ENCODE measurements at regions not wholly inside any gene's neighbourhood (a gene's known extent, or its start where the extent isn't known, plus 50 kb on each side); places are given as distances from the start of the nearest gene placed in this dataset.

- BruUV-seq (replicated peaks), result no TSS peak
- H2AFZ ChIP-seq (ENCODE audit: low read depth, low read length, poor library complexity, severe bottlenecking), result no peak overlapping the region
- RAD21 ChIA-PET (ENCODE audit: low non-redundant PET in 1 of 2, low total read pairs in 2 of 2, uncharacterized antibody in 2 of 2, unreplicated experiment in 2 of 2), result no interaction called here
Observed at GRCh38 chr12:58519839-58520238, 400.5 kb downstream of the LRIG3 start.

More at GRCh38 chr12:58519839-58520238, 400.5 kb downstream of the LRIG3 start:
- POLR2A ChIA-PET, result no interaction called here
- Histone ChIP-seq H3K79me2 (ENCODE audit: insufficient read depth, low read length) (no peaks in the 10 kb centered on the region), H3K27ac (ENCODE audit: low read depth, low read length) (no peak overlapping the region), H3K9me2 (ENCODE audit: insufficient read depth) (no peaks in the 10 kb centered on the region), H3K4me3 (replicated peaks in 1 of 2; ENCODE audit: low read depth in 1 of 2, low read length in 2 of 2) (no peak overlapping the region), H3K9me3 (ENCODE audit: control insufficient read depth in 1 of 2, insufficient read depth in 1 of 2, low read depth in 1 of 2, low read length in 2 of 2) (peaks cover 0 to 10% of the 10 kb centered on the region in 2 experiments; a peak in 1 of 4 replicates), H3K9ac (ENCODE audit: low read length) (no peak overlapping the region), H3K4me1 (ENCODE audit: control insufficient read depth in 1 of 2, insufficient read depth in 2 of 2, low read length in 2 of 2) (no peaks in the 10 kb centered on the region), H4K20me1 (ENCODE audit: insufficient read depth) (no peaks in the 10 kb centered on the region), H3K36me3 (ENCODE audit: control insufficient read depth in 1 of 2, insufficient read depth in 2 of 2, low read length in 2 of 2) (no peaks in the 10 kb centered on the region), H3K27me3 (ENCODE audit: insufficient read depth, low read length) (no peaks in the 10 kb centered on the region), H3K4me2 (ENCODE audit: low read length) (no peak overlapping the region)
- intact Hi-C loops (cut with micrococcal nuclease), result no loop called here
- CTCF ChIA-PET, result no interaction called here
- DNase-seq (ENCODE audit: low read depth, low spot score), result no peak
- no peak for TF ChIP-seq JUND (IDR thresholded peaks at IDR 0.05)
- no peak for TF ChIP-seq EZH2 (IDR thresholded peaks at IDR 0.05)
- no peak for TF ChIP-seq SP1 (IDR thresholded peaks at IDR 0.05; ENCODE audit: low read depth)
- no peak for TF ChIP-seq TCF7L2 (IDR thresholded peaks at IDR 0.05; ENCODE audit: borderline replicate concordance, extremely low read depth, insufficient read depth, insufficient read length)
- TF ChIP-seq CEBPB (IDR thresholded peaks at IDR 0.05; ENCODE audit: low read depth), result no peak
- no peak for TF ChIP-seq FOSL1 (IDR thresholded peaks at IDR 0.05; ENCODE audit: low read depth)
- TF ChIP-seq RAD21 (IDR thresholded peaks at IDR 0.05; ENCODE audit: low read depth), result no peak
- TF ChIP-seq POLR2AphosphoS5 (IDR thresholded peaks at IDR 0.05; ENCODE audit: low read depth, low read length), result no peak
- TF ChIP-seq EZH2phosphoT487 (IDR thresholded peaks at IDR 0.05; ENCODE audit: borderline replicate concordance), result no peak
- TF ChIP-seq ELF1 (IDR thresholded peaks at IDR 0.05; ENCODE audit: borderline replicate concordance, low read depth), result no peak
- no peak for TF ChIP-seq MAX (IDR thresholded peaks at IDR 0.05)
- TF ChIP-seq ZFX (IDR thresholded peaks at IDR 0.05), result no peak
- TF ChIP-seq ZBTB33 (IDR thresholded peaks at IDR 0.05; ENCODE audit: extremely low read depth, insufficient replicate concordance, low read length), result no peak
- TF ChIP-seq CBX3 (IDR thresholded peaks at IDR 0.05; ENCODE audit: low read depth), result no peak
- no peak for TF ChIP-seq YY1 (IDR thresholded peaks at IDR 0.05; ENCODE audit: extremely low read depth, insufficient replicate concordance, low read depth, low read length)
- no peak for TF ChIP-seq CTCF (IDR thresholded peaks at IDR 0.05 in 2 of 3, conservative IDR thresholded peaks at IDR 0.05 in 1 of 3; ENCODE audit: borderline replicate concordance in 1 of 3, insufficient read depth in 1 of 3, low read depth in 2 of 3, low read length in 2 of 3)
- ATAC-seq, result no peak
